PC-3 (cell line): ENCODE measurements at regions not wholly inside any gene's neighbourhood (a gene's known extent, or its start where the extent isn't known, plus 50 kb on each side); places are given as distances from the start of the nearest gene placed in this dataset.

Experiments used
- ATAC-seq: fragments of 200-7000 bp; cut with Tn5 transposase; 2 replicates; pipeline ENCODE4 v1.9.1; 2020; ENCODE audit warnings: mild to moderate bottlenecking, moderate library complexity
- BruUV-seq: library from RNA; stranded (reverse); fragments of 400-500 nt; replicated peaks from 2 replicates; lab custom pipeline; 2021; lab: Mats Ljungman, UMichigan
- CTCF ChIA-PET: fragments of 300-600 bp; sonication (Branson Sonifier 250); formaldehyde crosslinking; loops from one replicate; lab custom pipeline; 2022; ENCODE audit warnings: antibody characterized with exemption; lab: Charles Lee
- POLR2A ChIA-PET: fragments of 300-600 bp; sonication (Branson Sonifier 250); formaldehyde crosslinking; loops from one replicate; lab custom pipeline; 2022; ENCODE audit warnings: antibody characterized with exemption; ENCODE audit not compliant: unreplicated experiment; lab: Charles Lee
- DNase-seq: peaks from one replicate; pipeline ENCODE4 v3.0.0-alpha.2; 2015
- H2AFZ ChIP-seq: fragments of 300-600 bp; sonication (generic); 2 replicates; pipeline ENCODE4 v1.6.0; 2016; ENCODE audit warnings: antibody characterized with exemption, low read length
- H3F3A ChIP-seq: fragments of 300-600 bp; sonication (generic); one replicate; pipeline ENCODE4 v1.6.0; 2017; ENCODE audit warnings: antibody characterized with exemption, low read length, control low read depth, mild to moderate bottlenecking; ENCODE audit not compliant: unreplicated experiment
- H3K27ac ChIP-seq: fragments of 300-600 bp; sonication (generic); 2 replicates; pipeline ENCODE4 v1.5.1; 2016; ENCODE audit warnings: mild to moderate bottlenecking, low read length
- H3K27me3 ChIP-seq: fragments of 300-600 bp; sonication (generic); 2 replicates; pipeline ENCODE4 v1.6.1; 2016; ENCODE audit warnings: low read length, mixed read lengths
- H3K36me3 ChIP-seq: fragments of 300-600 bp; sonication (generic); 2 replicates; pipeline ENCODE4 v1.6.1; 2016; ENCODE audit warnings: low read depth, mixed run types, low read length, mixed read lengths
- H3K4me1 ChIP-seq: fragments of 300-600 bp; sonication (generic); 2 replicates; pipeline ENCODE4 v1.5.1; 2016; ENCODE audit warnings: low read length; ENCODE audit not compliant: insufficient read depth
- H3K4me2 ChIP-seq: fragments of 300-600 bp; sonication (generic); 2 replicates; pipeline ENCODE4 v1.6.0; 2016; ENCODE audit warnings: low read length
- H3K4me3 ChIP-seq: fragments of 300-600 bp; sonication (generic); 2 replicates; pipeline ENCODE4 v1.5.1; 2016; ENCODE audit warnings: mild to moderate bottlenecking, low read length, mixed read lengths
- H3K79me2 ChIP-seq: fragments of 300-600 bp; sonication (generic); 2 replicates; pipeline ENCODE4 v1.6.1; 2017; ENCODE audit warnings: low read length, mixed read lengths
- H3K9ac ChIP-seq: fragments of 300-600 bp; sonication (generic); 2 replicates; pipeline ENCODE4 v1.6.0; 2016; ENCODE audit warnings: mild to moderate bottlenecking, low read length
- H3K9me2 ChIP-seq: fragments of 300-600 bp; sonication (generic); replicated peaks from 2 replicates; pipeline ENCODE4 v1.6.1; 2016; ENCODE audit warnings: mixed run types, low read length, mixed read lengths
- H3K9me3 ChIP-seq: fragments of 300-600 bp; sonication (generic); 2 replicates; pipeline ENCODE4 v1.6.1; 2016; ENCODE audit warnings: low read length, mixed read lengths
- H4K20me1 ChIP-seq: fragments of 300-600 bp; sonication (generic); 2 replicates; pipeline ENCODE4 v1.6.1; 2016; ENCODE audit warnings: low read length, mixed read lengths
- CTCF ChIP-seq: fragments of 300-600 bp; sonication (generic); conservative IDR thresholded peaks from 2 replicates; pipeline ENCODE4 v1.5.1; 2017; ENCODE audit warnings: antibody characterized with exemption, low read depth, mild to moderate bottlenecking, low read length
- EZH2 ChIP-seq: fragments of 300-600 bp; sonication (generic); IDR thresholded peaks from one replicate; pipeline ENCODE4 v1.6.1; 2017; ENCODE audit warnings: antibody characterized with exemption, mild to moderate bottlenecking, low read length; ENCODE audit not compliant: unreplicated experiment
- EZH2phosphoT487 ChIP-seq: fragments of 300-600 bp; sonication (generic); IDR thresholded peaks from 2 replicates; pipeline ENCODE4 v1.6.1; 2018; ENCODE audit warnings: mild to moderate bottlenecking, antibody characterized with exemption, low read length, borderline replicate concordance
- intact Hi-C: fragments of 100-400 bp; cut with micrococcal nuclease; formaldehyde crosslinking; loops from 2 replicates; pipeline ENCODE4 v1.9.0; 2023

GRCh38 chr6:904994-905393, 212.1 kb upstream of the EXOC2 start:
- ChIA-PET CTCF (no interaction called here), POLR2A (no interaction called here)
- DNase-seq (no peak), ATAC-seq (no peak)
- Histone ChIP-seq H3F3A (no peaks in the 10 kb centered on the region), H3K9me3 (no peaks in the 10 kb centered on the region), H3K27me3 (peaks cover 54% of the 10 kb centered on the region), H3K9me2 (no peaks in the 10 kb centered on the region), H3K27ac (no peak overlapping the region), H3K4me3 (no peak overlapping the region), H3K36me3 (no peaks in the 10 kb centered on the region), H3K4me2 (no peak overlapping the region), H4K20me1 (no peaks in the 10 kb centered on the region), H3K79me2 (no peaks in the 10 kb centered on the region), H3K9ac (no peak overlapping the region), H2AFZ (no peak overlapping the region), H3K4me1 (no peaks in the 10 kb centered on the region)
- TF ChIP-seq CTCF (no peak), EZH2phosphoT487 (no peak), EZH2 (no peak)
- BruUV-seq: no TSS peak
- intact Hi-C loops: no loop called here

GRCh38 chr6:903761-904160, 210.8 kb upstream of the EXOC2 start:
- peaks cover 64% of the 10 kb centered on the region for H3K27me3 ChIP-seq
- no peaks in the 10 kb centered on the region for H3K79me2 ChIP-seq
- no peak for DNase-seq
- H3K9me2 ChIP-seq: no peaks in the 10 kb centered on the region
- H3F3A ChIP-seq: no peaks in the 10 kb centered on the region
- no peak overlapping the region for H3K9ac ChIP-seq
- ATAC-seq: no peak
- intact Hi-C loops: no loop called here
- ChIA-PET CTCF (no interaction called here), POLR2A (no interaction called here)
- TF ChIP-seq CTCF (no peak), EZH2 (no peak), EZH2phosphoT487 (no peak)
- H3K4me3 ChIP-seq: no peak overlapping the region
- H3K36me3 ChIP-seq: no peaks in the 10 kb centered on the region
- no peak overlapping the region for H3K4me2 ChIP-seq
- H3K27ac ChIP-seq: no peak overlapping the region
- BruUV-seq: no TSS peak
- no peaks in the 10 kb centered on the region for H3K4me1 ChIP-seq
- H3K9me3 ChIP-seq: no peaks in the 10 kb centered on the region
- H4K20me1 ChIP-seq: no peaks in the 10 kb centered on the region
- no peak overlapping the region for H2AFZ ChIP-seq

- intact Hi-C loops: no loop called here
- Histone ChIP-seq H3K4me1 (no peaks in the 10 kb centered on the region), H3K27me3 (peaks cover 64% of the 10 kb centered on the region), H3K27ac (no peak overlapping the region), H3K36me3 (no peaks in the 10 kb centered on the region), H3K79me2 (no peaks in the 10 kb centered on the region), H3K4me2 (no peak overlapping the region), H3K4me3 (no peak overlapping the region), H3F3A (no peaks in the 10 kb centered on the region), H3K9ac (no peak overlapping the region), H3K9me3 (no peaks in the 10 kb centered on the region), H3K9me2 (no peaks in the 10 kb centered on the region), H2AFZ (no peak overlapping the region), H4K20me1 (no peaks in the 10 kb centered on the region)
- no peak for DNase-seq
- no TSS peak for BruUV-seq
- no peak for ATAC-seq
- TF ChIP-seq EZH2 (no peak), EZH2phosphoT487 (no peak), CTCF (no peak)
- POLR2A ChIA-PET: no interaction called here
- CTCF ChIA-PET: no interaction called here
Measured at GRCh38 chr6:901696-902460, 208.9 kb upstream of the EXOC2 start.
